Stimulated activated CD8-positive, alpha-beta memory T cell treated with anti-CD3 and anti-CD28 coated beads, Interleukin-15, amount 100 ng/mL, for 48 hours (primary cell): ENCODE measurements at regions not wholly inside any gene's neighbourhood (a gene's known extent, or its start where the extent isn't known, plus 50 kb on each side); places are given as distances from the start of the nearest gene placed in this dataset.
A peak's percentile ranks its signal among the peaks of the same experiment; 100 is the strongest.
"Not testable (repeated sequence)": the region's sequence is repeated elsewhere in the genome, so short reads cannot be mapped to it uniquely, and the experiment has no call there.

Experiments
- DNase-seq, 2 donors: peaks; one replicate each; pipeline ENCODE4 v3.0.0-alpha.2; 2020; ENCODE audit warnings: low read depth in 2 of 2

- DNase-seq: no peak
Observed at GRCh38 chrX:1700757-1701156, 85.9 kb downstream of the ASMT start.

GRCh38 chrX:1701396-1701901 is 86.6 kb downstream of the ASMT start:
- not testable (repeated sequence) for DNase-seq

GRCh38 chrX:1702142-1702541 is 87.3 kb downstream of the ASMT start:
- not testable (repeated sequence) for DNase-seq

- DNase-seq: not testable (repeated sequence)
Observed at GRCh38 chrX:1702557-1702956, 87.7 kb downstream of the ASMT start.

- not testable (repeated sequence) for DNase-seq
Observed at GRCh38 chrX:1709277-1709676, 94.4 kb downstream of the ASMT start.

- no peak for DNase-seq
Observed at GRCh38 chrX:1713296-1713695, 98.4 kb downstream of the ASMT start.

- DNase-seq: no peak
Observed at GRCh38 chrX:1717373-1717772, 102.5 kb downstream of the ASMT start.

- no peak for DNase-seq
Observed at GRCh38 chrX:1719270-1719669, 104.4 kb downstream of the ASMT start.

GRCh38 chrX:1720836-1721235 is 106.0 kb downstream of the ASMT start:
- no peak for DNase-seq

- DNase-seq: no peak
Observed at GRCh38 chrX:1725472-1725871, 110.6 kb downstream of the ASMT start.

- DNase-seq: no peak
Observed at GRCh38 chrX:1727531-1728027, 112.7 kb downstream of the ASMT start.

- DNase-seq: no peak
Observed at GRCh38 chrX:1734806-1735205, 119.9 kb downstream of the ASMT start.

- no peak for DNase-seq
Observed at GRCh38 chrX:1741816-1742394, 127.0 kb downstream of the ASMT start.

GRCh38 chrX:1743105-1743504 is 128.2 kb downstream of the ASMT start:
- no peak for DNase-seq

GRCh38 chrX:1743663-1744062 is 128.8 kb downstream of the ASMT start:
- DNase-seq: no peak

GRCh38 chrX:1748408-1748807 is 133.5 kb downstream of the ASMT start:
- DNase-seq: no peak

GRCh38 chrX:1749499-1749898 is 134.6 kb downstream of the ASMT start:
- DNase-seq: no peak

GRCh38 chrX:1750267-1750666 is 135.4 kb downstream of the ASMT start:
- DNase-seq: no peak

- DNase-seq: no peak
Observed at GRCh38 chrX:1751781-1752180, 136.9 kb downstream of the ASMT start.

GRCh38 chrX:1752799-1753198 is 137.9 kb downstream of the ASMT start:
- not testable (repeated sequence) for DNase-seq

GRCh38 chrX:1754077-1754476 is 139.2 kb downstream of the ASMT start:
- DNase-seq: no peak

GRCh38 chrX:1763294-1763693 is 148.4 kb downstream of the ASMT start:
- no peak for DNase-seq

- peak in 1 of 2 donors; percentile 8 for DNase-seq
Observed at GRCh38 chrX:1764883-1765364, 150.1 kb downstream of the ASMT start.

- no peak for DNase-seq
Observed at GRCh38 chrX:1767026-1767425, 152.2 kb downstream of the ASMT start.
